H1 (cell line): ENCODE measurements at regions not wholly inside any gene's neighbourhood (a gene's known extent, or its start where the extent isn't known, plus 50 kb on each side); places are given as distances from the start of the nearest gene placed in this dataset.

ENCODE experiments used
- CHD1 ChIP-seq: IDR thresholded peaks from 2 replicates; pipeline ENCODE4 v1.6.1; 2012; ENCODE audit warnings: low read depth, low read length, improper control_type of control experiment

DNA sequence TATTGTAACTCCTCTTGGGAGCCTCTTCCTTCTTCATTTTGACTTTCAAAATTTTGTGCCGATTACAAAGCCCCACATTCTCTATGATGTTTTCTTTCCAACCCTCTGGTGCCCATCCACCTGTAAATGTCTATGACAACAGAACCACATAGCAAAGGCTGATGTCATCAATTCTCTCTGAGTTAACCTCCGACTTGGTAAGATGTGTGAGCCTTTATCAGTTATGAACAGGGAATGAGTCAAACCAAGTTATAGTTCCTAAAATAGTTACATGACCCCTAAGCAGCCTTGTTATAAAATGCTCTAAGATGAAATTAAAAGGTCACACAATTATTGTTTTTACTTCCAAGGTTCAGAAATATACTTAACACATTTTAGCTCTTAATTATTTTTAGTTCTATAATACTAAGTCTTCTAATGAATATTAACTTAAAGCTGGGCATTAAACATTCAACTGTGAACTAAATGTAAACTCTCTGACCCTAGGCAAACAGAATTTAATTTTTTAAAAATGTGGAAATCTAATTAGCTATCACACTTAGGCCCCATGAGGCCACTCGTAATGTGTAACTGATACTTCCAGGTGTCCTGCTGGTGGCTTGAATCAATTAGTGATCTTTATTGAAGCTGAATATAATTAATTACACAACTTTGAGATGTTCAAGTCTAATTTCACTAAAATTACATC lies 102.3 kb upstream of the CYRIA start (continued):
- TF ChIP-seq CHD1: no peak
- TF ChIP-seq, all 59 proteins: peak for 0
